Neutrophil (primary cell): ENCODE measurements at regions not wholly inside any gene's neighbourhood (a gene's known extent, or its start where the extent isn't known, plus 50 kb on each side); places are given as distances from the start of the nearest gene placed in this dataset.

Experiments used
- H3K27ac ChIP-seq: fragments of 200-600 bp; sonication (generic); 2 replicates; pipeline ENCODE4 v1.5.1; 2016; ENCODE audit warnings: mild to moderate bottlenecking, moderate library complexity
- H3K27me3 ChIP-seq: fragments of 200-600 bp; sonication (generic); 2 replicates; pipeline ENCODE4 v1.6.0; 2016; ENCODE audit warnings: mild to moderate bottlenecking
- H3K36me3 ChIP-seq: fragments of 200-600 bp; sonication (generic); 2 replicates; pipeline ENCODE4 v1.5.1; 2017
- H3K4me1 ChIP-seq, 2 experiments: fragments of 200-600 bp in 1 of 2; sonication (generic) in 1 of 2; 1 replicate in 1 of 2; 2 replicates in 1 of 2; pipeline versions ENCODE4 v1.5.1 to v1.6.1; 2013 to 2016; ENCODE audit warnings: low read depth in 1 of 2, low read length in 1 of 2, mild to moderate bottlenecking in 1 of 2, moderate library complexity in 1 of 2; ENCODE audit not compliant: control insufficient read depth in 1 of 2, insufficient read depth in 1 of 2
- H3K4me3 ChIP-seq, 2 experiments: fragments of 200-600 bp in 1 of 2; sonication (generic) in 1 of 2; 1 replicate in 1 of 2; 2 replicates in 1 of 2; pipeline ENCODE4 v1.5.1; 2013 to 2016; ENCODE audit warnings: low read depth in 1 of 2, low read length in 1 of 2, mild to moderate bottlenecking in 1 of 2, moderate library complexity in 1 of 2
- H3K9me3 ChIP-seq: fragments of 200-600 bp; sonication (generic); 2 replicates; pipeline ENCODE4 v1.5.1; 2016
- CTCF ChIP-seq: fragments of 200-600 bp; sonication (generic); IDR thresholded peaks from 2 replicates; pipeline ENCODE4 v1.5.1; 2016; ENCODE audit warnings: antibody characterized with exemption

- Histone ChIP-seq H3K4me1 (no peaks in the 10 kb centered on the region), H3K27me3 (no peaks in the 10 kb centered on the region), H3K9me3 (no peaks in the 10 kb centered on the region), H3K27ac (no peak overlapping the region), H3K36me3 (no peaks in the 10 kb centered on the region), H3K4me3 (no peak overlapping the region)
- no peak for TF ChIP-seq CTCF
These were observed 289.9 kb downstream of the GASK1B start for GRCh38 chr4:157882901-157883300.

GRCh38 chr4:157880761-157881160 lies 292.1 kb downstream of the GASK1B start:
- TF ChIP-seq CTCF = no peak
- no peaks in the 10 kb centered on the region for H3K36me3 ChIP-seq
- H3K9me3 ChIP-seq = no peaks in the 10 kb centered on the region
- H3K27ac ChIP-seq = no peak overlapping the region
- no peaks in the 10 kb centered on the region for H3K4me1 ChIP-seq
- H3K4me3 ChIP-seq = no peak overlapping the region
- H3K27me3 ChIP-seq = no peaks in the 10 kb centered on the region

- Histone ChIP-seq H3K9me3 (no peaks in the 10 kb centered on the region), H3K4me1 (no peaks in the 10 kb centered on the region), H3K27me3 (no peaks in the 10 kb centered on the region), H3K4me3 (no peak overlapping the region), H3K27ac (no peak overlapping the region), H3K36me3 (no peaks in the 10 kb centered on the region)
- no peak for TF ChIP-seq CTCF
These were observed 318.0 kb downstream of the GASK1B start for GRCh38 chr4:157854819-157855218.

GRCh38 chr4:157840648-157841047 lies 332.2 kb downstream of the GASK1B start:
- no peak overlapping the region for H3K27ac ChIP-seq
- TF ChIP-seq CTCF = no peak
- no peaks in the 10 kb centered on the region for H3K9me3 ChIP-seq
- no peak overlapping the region for H3K4me3 ChIP-seq
- H3K4me1 ChIP-seq = no peaks in the 10 kb centered on the region
- H3K27me3 ChIP-seq = no peaks in the 10 kb centered on the region
- no peaks in the 10 kb centered on the region for H3K36me3 ChIP-seq

- Histone ChIP-seq H3K36me3 (no peaks in the 10 kb centered on the region), H3K27me3 (no peaks in the 10 kb centered on the region), H3K4me1 (no peaks in the 10 kb centered on the region), H3K9me3 (no peaks in the 10 kb centered on the region), H3K27ac (no peak overlapping the region), H3K4me3 (no peak overlapping the region)
- TF ChIP-seq CTCF = no peak
These were observed 332.8 kb downstream of the GASK1B start for GRCh38 chr4:157840034-157840433.

GRCh38 chr4:157838366-157838765 lies 334.5 kb downstream of the GASK1B start:
- no peak for TF ChIP-seq CTCF
- no peak overlapping the region for H3K4me3 ChIP-seq
- no peaks in the 10 kb centered on the region for H3K36me3 ChIP-seq
- H3K4me1 ChIP-seq = no peaks in the 10 kb centered on the region
- no peak overlapping the region for H3K27ac ChIP-seq
- H3K9me3 ChIP-seq = no peaks in the 10 kb centered on the region
- no peaks in the 10 kb centered on the region for H3K27me3 ChIP-seq
